ENCODE measurements at regions not wholly inside any gene's neighbourhood (a gene's known extent, or its start where the extent isn't known, plus 50 kb on each side); places are given as distances from the start of the nearest gene placed in this dataset.

DNA sequence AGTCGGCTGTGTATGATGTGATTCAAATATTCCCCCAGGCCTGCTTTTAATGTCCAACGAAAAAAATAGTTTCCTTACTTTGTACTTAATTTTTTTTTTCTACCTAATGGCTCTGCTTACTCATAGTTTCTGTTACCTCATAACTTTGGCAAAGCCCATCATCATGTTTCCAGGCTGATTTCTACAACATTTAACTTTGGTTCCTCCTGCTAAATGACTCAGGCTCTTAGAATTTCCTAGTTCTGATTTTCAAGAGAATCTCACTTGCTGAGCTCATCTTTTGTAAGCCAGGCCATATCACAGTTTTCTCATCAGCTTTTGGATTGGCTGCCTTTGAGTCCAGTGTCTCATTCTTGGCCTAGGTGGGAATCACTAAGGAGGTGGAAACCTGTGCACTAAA, 323.1 kb downstream of the HDGFL1 start:
- DNase-seq (ENCODE audit: low spot score) (no peak), ATAC-seq (no peak), FAIRE-seq (no peak)
- peaks cover 85% of the 10 kb centered on the region for H3K9me3 ChIP-seq (ENCODE audit: low read length)
- H3K4me3 ChIP-seq (replicated peaks in 1 of 3; ENCODE audit: insufficient read depth in 1 of 3, low read depth in 2 of 3, low read length in 3 of 3): no peak overlapping the region
- no peak overlapping the region for H3K27ac ChIP-seq (ENCODE audit: extremely low read length, insufficient read depth, low read length)
- no peaks in the 10 kb centered on the region for H3K79me2 ChIP-seq (ENCODE audit: insufficient read depth, low read length)
- H3K9ac ChIP-seq (ENCODE audit: insufficient read depth, low read depth, low read length): no peak overlapping the region
- intact Hi-C loops (cut with micrococcal nuclease; ENCODE audit: unreplicated experiment) (loop anchor here (5.0 kb wide), 1 partner anchor 740 kb away; no protein-coding TSS in a partner anchor), in situ Hi-C loops (cut with HindIII; ENCODE audit: extremely low pct_ligation_motif_present, low pct_unique_long_range_greater_than_20kb) (no loop called here)
- H3K27me3 ChIP-seq (ENCODE audit: control insufficient read depth in 1 of 2, insufficient read depth in 2 of 2, low read length in 2 of 2): no peaks in the 10 kb centered on the region
- no peak overlapping the region for H3K4me2 ChIP-seq (ENCODE audit: low read depth, low read length)
- no peaks in the 10 kb centered on the region for H3K4me1 ChIP-seq (ENCODE audit: insufficient read depth, low read length)
- H3K36me3 ChIP-seq (replicated peaks in 1 of 2; ENCODE audit: control insufficient read depth in 1 of 2, insufficient read depth in 2 of 2, low read length in 2 of 2): no peaks in the 10 kb centered on the region
- TF ChIP-seq SMYD3 (CRISPR knock-in tag; IDR thresholded peaks at IDR 0.05) (no peak), RARG (CRISPR knock-in tag; IDR thresholded peaks at IDR 0.05; ENCODE audit: low read depth) (no peak), PHF8 (CRISPR knock-in tag; IDR thresholded peaks at IDR 0.05) (no peak), ZEB1 (IDR thresholded peaks at IDR 0.05; ENCODE audit: insufficient replicate concordance, low read depth) (no peak), ZNF546 (CRISPR knock-in tag; conservative IDR thresholded peaks at IDR 0.05) (no peak), ZNF782 (CRISPR knock-in tag; IDR thresholded peaks at IDR 0.05; ENCODE audit: borderline replicate concordance) (no peak), POLR2AphosphoS5 (IDR thresholded peaks at IDR 0.05; ENCODE audit: low read depth, low read length) (no peak), EZH2 (conservative IDR thresholded peaks at IDR 0.05; ENCODE audit: low read depth, low read length) (no peak), ZNF275 (CRISPR knock-in tag; IDR thresholded peaks at IDR 0.05; ENCODE audit: borderline replicate concordance) (no peak), DNMT3B (CRISPR knock-in tag; conservative IDR thresholded peaks at IDR 0.05) (no peak), ZC3H4 (CRISPR knock-in tag; IDR thresholded peaks at IDR 0.05; ENCODE audit: borderline replicate concordance) (no peak), NR2F2 (IDR thresholded peaks at IDR 0.05; ENCODE audit: borderline replicate concordance, low read depth) (no peak), ZFP82 (CRISPR knock-in tag; IDR thresholded peaks at IDR 0.05; ENCODE audit: borderline replicate concordance) (no peak), KMT2A (CRISPR knock-in tag; IDR thresholded peaks at IDR 0.05) (no peak)
- TF ChIP-seq, protein P1, sequence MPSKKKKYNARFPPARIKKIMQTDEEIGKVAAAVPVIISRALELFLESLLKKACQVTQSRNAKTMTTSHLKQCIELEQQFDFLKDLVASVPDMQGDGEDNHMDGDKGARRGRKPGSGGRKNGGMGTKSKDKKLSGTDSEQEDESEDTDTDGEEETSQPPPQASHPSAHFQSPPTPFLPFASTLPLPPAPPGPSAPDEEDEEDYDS (CRISPR knock-in tag; IDR thresholded peaks at IDR 0.05): no peak
- whole genome bisulfite sequencing (ENCODE audit: low lambda C conversion rate): 0% methylated on average over 2 of the region's 2 CpGs
- no TSS peak for BruUV-seq (replicated peaks)
- POLR2A ChIA-PET: no interaction called here
- H2AFZ ChIP-seq (ENCODE audit: low read length): no peak overlapping the region
- CTCF ChIA-PET (ENCODE audit: low intra/inter-chr PET ratio, low total read pairs): no interaction called here
- H4K20me1 ChIP-seq (ENCODE audit: insufficient read depth, low read length): no peaks in the 10 kb centered on the region

Data from HepG2 (cell line).